ENCODE measurements at regions not wholly inside any gene's neighbourhood (a gene's known extent, or its start where the extent isn't known, plus 50 kb on each side); places are given as distances from the start of the nearest gene placed in this dataset.

DNA sequence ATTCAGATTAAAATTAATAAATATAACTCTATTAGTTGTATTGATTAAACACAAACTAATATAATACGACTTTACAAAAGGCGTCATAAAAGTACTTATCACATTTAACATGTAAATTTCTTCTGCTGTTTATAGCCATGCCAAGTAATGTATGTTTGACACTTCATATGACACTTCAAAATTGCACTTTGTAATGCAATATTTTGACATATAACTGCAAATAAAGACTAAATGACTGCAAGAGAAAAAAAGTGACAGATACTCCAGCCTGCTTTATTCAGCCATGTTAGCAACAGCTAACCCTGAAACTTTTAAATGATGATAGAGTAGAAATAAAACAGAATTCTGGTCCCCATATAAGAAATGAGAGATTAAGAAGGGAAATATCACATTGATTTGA lies 1238.0 kb downstream of the MRPL39 start:
- no peak for ATAC-seq
- Histone ChIP-seq H3K4me3 (no peak overlapping the region), H3K9me3 (peaks cover 12% of the 10 kb centered on the region), H3K36me3 (ENCODE audit: low read depth) (no peaks in the 10 kb centered on the region), H3K4me1 (ENCODE audit: low read depth) (no peaks in the 10 kb centered on the region)
- intact Hi-C loops (cut with DNase I, micrococcal nuclease): no loop called here
- DNase-seq: no peak
- TF ChIP-seq, protein P1, sequence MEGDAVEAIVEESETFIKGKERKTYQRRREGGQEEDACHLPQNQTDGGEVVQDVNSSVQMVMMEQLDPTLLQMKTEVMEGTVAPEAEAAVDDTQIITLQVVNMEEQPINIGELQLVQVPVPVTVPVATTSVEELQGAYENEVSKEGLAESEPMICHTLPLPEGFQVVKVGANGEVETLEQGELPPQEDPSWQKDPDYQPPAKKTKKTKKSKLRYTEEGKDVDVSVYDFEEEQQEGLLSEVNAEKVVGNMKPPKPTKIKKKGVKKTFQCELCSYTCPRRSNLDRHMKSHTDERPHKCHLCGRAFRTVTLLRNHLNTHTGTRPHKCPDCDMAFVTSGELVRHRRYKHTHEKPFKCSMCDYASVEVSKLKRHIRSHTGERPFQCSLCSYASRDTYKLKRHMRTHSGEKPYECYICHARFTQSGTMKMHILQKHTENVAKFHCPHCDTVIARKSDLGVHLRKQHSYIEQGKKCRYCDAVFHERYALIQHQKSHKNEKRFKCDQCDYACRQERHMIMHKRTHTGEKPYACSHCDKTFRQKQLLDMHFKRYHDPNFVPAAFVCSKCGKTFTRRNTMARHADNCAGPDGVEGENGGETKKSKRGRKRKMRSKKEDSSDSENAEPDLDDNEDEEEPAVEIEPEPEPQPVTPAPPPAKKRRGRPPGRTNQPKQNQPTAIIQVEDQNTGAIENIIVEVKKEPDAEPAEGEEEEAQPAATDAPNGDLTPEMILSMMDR (IDR thresholded peaks at IDR 0.05): no peak

DNA sequence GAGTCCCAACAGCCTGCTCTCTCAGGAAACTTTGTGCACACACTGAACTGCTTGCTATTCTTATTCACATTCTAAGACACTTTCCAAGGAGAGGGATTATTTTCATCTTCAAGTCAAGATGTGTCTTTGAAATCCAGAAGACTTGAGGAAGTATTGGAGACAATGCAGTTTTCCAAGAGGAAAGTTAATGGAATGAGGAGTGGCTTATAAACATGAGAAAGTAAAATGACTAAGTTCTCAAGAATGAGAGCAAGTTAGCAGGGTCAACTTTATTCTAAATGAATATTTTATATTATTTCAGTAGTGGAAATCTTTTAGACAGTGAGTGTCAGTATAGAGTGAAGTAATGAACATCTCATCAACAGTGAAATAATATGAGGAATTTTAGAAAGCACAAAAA lies 1239.3 kb downstream of the MRPL39 start:
- Histone ChIP-seq H3K4me1 (ENCODE audit: low read depth) (no peaks in the 10 kb centered on the region), H3K4me3 (no peak overlapping the region), H3K9me3 (peaks cover 15% of the 10 kb centered on the region), H3K36me3 (ENCODE audit: low read depth) (no peaks in the 10 kb centered on the region)
- intact Hi-C loops (cut with DNase I, micrococcal nuclease): no loop called here
- ATAC-seq: no peak
- TF ChIP-seq, protein P1 (IDR thresholded peaks at IDR 0.05): no peak
- DNase-seq: no peak

DNA sequence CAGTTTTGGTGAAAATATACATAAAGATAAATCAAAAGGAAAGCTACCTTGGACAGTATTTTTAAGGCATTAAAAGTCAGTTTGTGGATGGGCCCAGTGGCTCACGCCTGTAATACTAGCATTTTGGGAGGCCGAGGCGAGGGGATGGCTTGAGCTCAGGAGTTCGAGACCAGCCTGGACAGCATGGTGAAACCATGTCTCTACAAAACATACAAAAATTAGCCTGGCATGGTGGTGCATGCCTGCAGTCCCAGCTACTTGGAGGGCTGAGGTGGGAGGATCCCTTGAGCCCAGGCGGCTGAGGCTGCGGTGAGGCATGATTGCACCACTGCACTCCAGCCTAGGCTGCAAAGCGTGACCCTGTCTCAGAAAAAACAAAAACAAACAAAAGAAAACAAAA lies 1253.8 kb downstream of the MRPL39 start:
- TF ChIP-seq, protein P1 (IDR thresholded peaks at IDR 0.05): no peak
- Histone ChIP-seq H3K9me3 (peaks cover 29% of the 10 kb centered on the region), H3K4me1 (ENCODE audit: low read depth) (no peaks in the 10 kb centered on the region), H3K4me3 (no peak overlapping the region), H3K36me3 (ENCODE audit: low read depth) (no peaks in the 10 kb centered on the region)
- no peak for ATAC-seq
- DNase-seq: no peak
- intact Hi-C loops (cut with DNase I, micrococcal nuclease): no loop called here

DNA sequence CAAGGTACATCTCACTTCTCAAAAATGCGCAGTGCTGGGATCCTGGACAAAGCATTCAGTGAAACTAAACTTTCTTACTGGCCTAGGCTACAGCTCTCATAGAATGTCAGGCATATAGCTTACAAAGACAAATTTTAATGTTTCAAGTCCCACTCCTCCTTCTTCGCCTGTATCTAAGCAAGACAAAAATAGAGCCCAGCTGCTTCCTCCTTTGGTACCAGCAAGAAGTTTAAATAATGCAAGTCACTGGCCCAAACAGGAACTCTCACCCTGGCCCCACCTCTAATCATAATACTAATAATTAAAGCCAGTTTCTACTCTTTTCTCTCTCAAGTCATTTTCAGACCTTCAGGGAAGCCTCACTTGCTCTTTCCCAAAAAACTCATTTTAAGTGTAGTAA lies 1267.9 kb downstream of the MRPL39 start:
- Histone ChIP-seq H3K4me1 (ENCODE audit: low read depth) (no peaks in the 10 kb centered on the region), H3K36me3 (ENCODE audit: low read depth) (no peaks in the 10 kb centered on the region), H3K4me3 (no peak overlapping the region), H3K9me3 (peaks cover 47% of the 10 kb centered on the region)
- TF ChIP-seq, protein P1 (IDR thresholded peaks at IDR 0.05): no peak
- intact Hi-C loops (cut with DNase I, micrococcal nuclease): no loop called here
- ATAC-seq (no peak), DNase-seq (no peak)

DNA sequence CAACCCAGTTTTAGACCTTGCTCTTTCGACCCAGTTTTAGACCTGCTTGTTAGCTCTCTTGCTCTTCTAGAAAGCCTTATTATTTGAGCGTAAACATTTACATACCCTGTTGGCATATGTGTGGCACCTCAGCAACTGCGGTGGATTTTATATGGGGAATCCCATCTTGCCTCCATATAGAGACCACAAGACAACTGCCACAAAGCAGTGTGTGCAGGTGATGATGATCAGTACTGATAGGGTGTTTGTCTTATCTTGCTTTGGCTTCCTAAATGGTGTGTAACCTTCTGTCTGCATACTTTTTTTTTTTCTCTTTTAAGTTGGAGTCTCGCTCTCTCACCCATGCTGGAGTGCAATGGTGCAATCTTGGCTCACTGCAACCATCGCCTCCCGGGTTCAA lies 1270.8 kb downstream of the MRPL39 start:
- TF ChIP-seq, protein P1 (IDR thresholded peaks at IDR 0.05): no peak
- no peak overlapping the region for H3K4me3 ChIP-seq
- intact Hi-C loops (cut with DNase I, micrococcal nuclease): no loop called here

DNA sequence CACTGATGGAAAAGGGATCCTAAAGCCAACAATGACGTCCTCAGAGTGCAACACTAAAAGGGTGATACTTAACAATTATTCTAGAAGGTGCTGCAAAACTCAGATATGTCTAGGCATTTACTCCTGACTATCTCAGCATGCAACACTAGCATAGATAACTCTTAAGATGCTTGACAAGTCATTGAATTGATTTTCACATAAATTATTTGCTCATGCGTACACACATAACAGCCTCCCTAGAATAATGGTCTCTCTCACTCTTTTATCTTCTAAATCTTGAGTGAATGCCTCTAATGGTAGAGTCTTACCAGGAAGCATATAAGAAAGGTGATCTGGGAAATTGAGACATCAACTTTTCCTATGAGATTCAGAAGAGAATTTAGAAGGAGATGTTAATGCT lies 1283.7 kb downstream of the MRPL39 start:
- ATAC-seq (no peak), DNase-seq (no peak)
- TF ChIP-seq, protein P1 (IDR thresholded peaks at IDR 0.05): no peak
- Histone ChIP-seq H3K4me3 (no peak overlapping the region), H3K4me1 (ENCODE audit: low read depth) (no peaks in the 10 kb centered on the region), H3K36me3 (ENCODE audit: low read depth) (no peaks in the 10 kb centered on the region), H3K9me3 (peaks cover 22% of the 10 kb centered on the region)
- intact Hi-C loops (cut with DNase I, micrococcal nuclease): no loop called here

More for the DNA sequence above, 1270.8 kb downstream of the MRPL39 start:
- DNase-seq (no peak), ATAC-seq (no peak)
- Histone ChIP-seq H3K4me1 (ENCODE audit: low read depth) (no peaks in the 10 kb centered on the region), H3K36me3 (ENCODE audit: low read depth) (no peaks in the 10 kb centered on the region), H3K9me3 (peaks cover 53% of the 10 kb centered on the region)

Data from mucosa of descending colon (tissue), 3 donors.